Ishikawa (cell line): ENCODE measurements at regions not wholly inside any gene's neighbourhood (a gene's known extent, or its start where the extent isn't known, plus 50 kb on each side); places are given as distances from the start of the nearest gene placed in this dataset.

ENCODE experiments used
- CEBPB ChIP-seq: IDR thresholded peaks from 2 replicates; pipeline ENCODE4 v1.6.1; 2012
- EGR1 ChIP-seq: IDR thresholded peaks from 2 replicates; pipeline ENCODE4 v1.6.1; 2012
- EP300 ChIP-seq: IDR thresholded peaks from 2 replicates; pipeline ENCODE4 v1.6.1; 2012; ENCODE audit warnings: borderline replicate concordance
- ZBTB7A ChIP-seq: IDR thresholded peaks from 2 replicates; pipeline ENCODE4 v1.6.1; 2012; ENCODE audit warnings: low read depth

DNA sequence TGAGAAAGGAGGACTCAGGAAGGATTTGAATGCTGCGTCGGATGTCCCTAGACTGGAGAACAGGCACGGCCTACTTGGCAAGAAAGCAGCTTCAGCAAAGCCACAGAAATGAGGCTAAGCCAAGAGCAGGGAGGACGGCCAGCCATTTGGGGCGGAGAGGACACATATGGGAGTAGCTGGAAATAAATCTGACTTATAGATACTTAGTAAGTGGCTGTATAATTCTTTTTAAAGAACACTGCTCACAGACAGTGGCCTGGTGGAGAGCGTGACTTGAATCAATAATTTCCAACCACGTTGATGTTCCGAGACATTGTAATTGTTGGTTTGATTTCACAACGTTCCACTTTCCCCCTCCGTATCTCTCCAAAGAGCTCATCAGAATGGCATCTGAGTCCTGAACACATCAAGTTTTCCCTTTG, 67.7 kb upstream of the JCAD start:
- TF ChIP-seq EGR1 (no peak), CEBPB (no peak), ZBTB7A (no peak), EP300 (no peak)
